ENCODE measurements at regions not wholly inside any gene's neighbourhood (a gene's known extent, or its start where the extent isn't known, plus 50 kb on each side); places are given as distances from the start of the nearest gene placed in this dataset.

- Histone ChIP-seq H3K36me3 (ENCODE audit: control insufficient read depth in 2 of 2, insufficient read depth in 2 of 2, low read length in 1 of 2) (no peaks in the 10 kb centered on the region), H3K9ac (ENCODE audit: control insufficient read depth, insufficient read depth, low read length) (no peak overlapping the region), H3K4me3 (no peak overlapping the region), H3K27ac (ENCODE audit: control insufficient read depth, insufficient read depth) (no peak overlapping the region), H2AFZ (ENCODE audit: control insufficient read depth, low read depth, low read length) (no peak overlapping the region), H3K79me2 (ENCODE audit: control insufficient read depth, insufficient read depth, low read length) (no peaks in the 10 kb centered on the region), H3K9me3 (replicated peaks; ENCODE audit: control insufficient read depth, insufficient read depth, low read length) (no peaks in the 10 kb centered on the region), H3K4me1 (ENCODE audit: control insufficient read depth, insufficient read depth, low read length) (no peaks in the 10 kb centered on the region), H3K27me3 (replicated peaks in 1 of 2; ENCODE audit: control insufficient read depth in 2 of 2, insufficient read depth in 2 of 2, low read length in 1 of 2) (peaks cover 0 to 2% of the 10 kb centered on the region in 2 experiments; a peak in 1 of 4 replicates), H3K4me2 (ENCODE audit: control insufficient read depth, insufficient read depth) (no peak overlapping the region), H4K20me1 (ENCODE audit: control insufficient read depth, insufficient read depth) (no peaks in the 10 kb centered on the region)
- in situ Hi-C loops (cut with MboI): no loop called here
- FAIRE-seq (no peak), DNase-seq (ENCODE audit: low read depth, low spot score) (no peak), ATAC-seq (no peak)
- ChIA-PET RAD21 (ENCODE audit: unreplicated experiment) (no interaction called here), SMC1A (ENCODE audit: uncharacterized antibody, unreplicated experiment) (no interaction called here), CTCF (no interaction called here), POLR2A (no interaction called here)
- intact Hi-C loops (cut with micrococcal nuclease; ENCODE audit: unreplicated experiment): no loop called here
- 59% methylated on average over 4 of the region's 4 CpGs for WGBS (ENCODE audit: insufficient coverage, insufficient replicate concordance, low lambda C conversion rate, missing lambda C conversion rate)
- no TSS peak for BruUV-seq (replicated peaks)
- TF ChIP-seq ZNF384 (IDR thresholded peaks at IDR 0.05; ENCODE audit: borderline replicate concordance, low read depth, low read length) (no peak), ZNF274 (IDR thresholded peaks at IDR 0.05; ENCODE audit: insufficient read depth, insufficient read length) (no peak), YY1 (IDR thresholded peaks at IDR 0.05; ENCODE audit: low read depth, low read length) (no peak), ELK1 (IDR thresholded peaks at IDR 0.05; ENCODE audit: low read depth, low read length) (no peak), KAT2A (conservative IDR thresholded peaks at IDR 0.05; ENCODE audit: control insufficient read depth, low read depth, low read length) (no peak), BCLAF1 (IDR thresholded peaks at IDR 0.05) (no peak), SIN3A (IDR thresholded peaks at IDR 0.05; ENCODE audit: low read depth, low read length) (no peak), SUPT20H (IDR thresholded peaks at IDR 0.05; ENCODE audit: borderline replicate concordance, control insufficient read depth, low read depth, low read length) (no peak), E2F4 (IDR thresholded peaks at IDR 0.05; ENCODE audit: low read depth, low read length) (no peak), POU2F2 (IDR thresholded peaks at IDR 0.05; ENCODE audit: borderline replicate concordance, low read depth, low read length) (no peak), HSF1 (IDR thresholded peaks at IDR 0.05; ENCODE audit: low read depth, low read length) (no peak), ESRRA (IDR thresholded peaks at IDR 0.05; ENCODE audit: low read length) (no peak), SKIL (IDR thresholded peaks at IDR 0.05; ENCODE audit: low read depth, poor library complexity, severe bottlenecking) (no peak), SIX5 (IDR thresholded peaks at IDR 0.05; ENCODE audit: low read depth, low read length, severe bottlenecking) (no peak)
These were observed 292.3 kb downstream of the SMARCA2 start for GRCh38 chr9:2307480-2307879.
